ENCODE measurements at regions not wholly inside any gene's neighbourhood (a gene's known extent, or its start where the extent isn't known, plus 50 kb on each side); places are given as distances from the start of the nearest gene placed in this dataset.

DNA sequence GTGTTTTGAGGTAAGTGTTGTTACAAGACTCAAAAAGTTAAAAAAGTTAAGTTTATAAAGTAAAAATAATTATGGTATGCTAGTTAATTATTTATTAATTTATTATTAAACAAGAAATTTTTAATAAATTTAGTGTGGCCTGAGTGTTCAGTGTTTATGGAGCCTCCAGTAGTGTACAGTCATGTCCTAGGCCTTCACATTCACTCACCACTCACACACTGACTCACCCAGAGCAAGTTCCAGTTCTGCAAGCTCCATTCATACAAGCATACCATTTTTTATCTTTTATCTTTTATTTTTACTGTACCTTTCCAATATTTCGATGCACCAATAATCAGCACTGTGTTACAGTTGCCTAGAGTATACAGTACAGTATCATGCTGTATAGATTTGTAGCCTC, 381.2 kb upstream of the MGMT start:
- DNase-seq, result no peak
- Mint-ChIP-seq H3K27ac (ENCODE audit: unreplicated experiment) (no peak overlapping the region), H3K36me3 (ENCODE audit: unreplicated experiment) (peaks cover 3% of the 10 kb centered on the region), H3K27me3 (ENCODE audit: unreplicated experiment) (no peaks in the 10 kb centered on the region), H3K9me3 (ENCODE audit: unreplicated experiment) (no peaks in the 10 kb centered on the region), H3K4me1 (ENCODE audit: low read depth, unreplicated experiment) (no peaks in the 10 kb centered on the region), H3K4me3 (ENCODE audit: unreplicated experiment) (no peak overlapping the region)
- TF ChIP-seq, protein P1, sequence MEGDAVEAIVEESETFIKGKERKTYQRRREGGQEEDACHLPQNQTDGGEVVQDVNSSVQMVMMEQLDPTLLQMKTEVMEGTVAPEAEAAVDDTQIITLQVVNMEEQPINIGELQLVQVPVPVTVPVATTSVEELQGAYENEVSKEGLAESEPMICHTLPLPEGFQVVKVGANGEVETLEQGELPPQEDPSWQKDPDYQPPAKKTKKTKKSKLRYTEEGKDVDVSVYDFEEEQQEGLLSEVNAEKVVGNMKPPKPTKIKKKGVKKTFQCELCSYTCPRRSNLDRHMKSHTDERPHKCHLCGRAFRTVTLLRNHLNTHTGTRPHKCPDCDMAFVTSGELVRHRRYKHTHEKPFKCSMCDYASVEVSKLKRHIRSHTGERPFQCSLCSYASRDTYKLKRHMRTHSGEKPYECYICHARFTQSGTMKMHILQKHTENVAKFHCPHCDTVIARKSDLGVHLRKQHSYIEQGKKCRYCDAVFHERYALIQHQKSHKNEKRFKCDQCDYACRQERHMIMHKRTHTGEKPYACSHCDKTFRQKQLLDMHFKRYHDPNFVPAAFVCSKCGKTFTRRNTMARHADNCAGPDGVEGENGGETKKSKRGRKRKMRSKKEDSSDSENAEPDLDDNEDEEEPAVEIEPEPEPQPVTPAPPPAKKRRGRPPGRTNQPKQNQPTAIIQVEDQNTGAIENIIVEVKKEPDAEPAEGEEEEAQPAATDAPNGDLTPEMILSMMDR (IDR thresholded peaks at IDR 0.05; ENCODE audit: partially characterized antibody, unreplicated experiment), result no peak

DNA sequence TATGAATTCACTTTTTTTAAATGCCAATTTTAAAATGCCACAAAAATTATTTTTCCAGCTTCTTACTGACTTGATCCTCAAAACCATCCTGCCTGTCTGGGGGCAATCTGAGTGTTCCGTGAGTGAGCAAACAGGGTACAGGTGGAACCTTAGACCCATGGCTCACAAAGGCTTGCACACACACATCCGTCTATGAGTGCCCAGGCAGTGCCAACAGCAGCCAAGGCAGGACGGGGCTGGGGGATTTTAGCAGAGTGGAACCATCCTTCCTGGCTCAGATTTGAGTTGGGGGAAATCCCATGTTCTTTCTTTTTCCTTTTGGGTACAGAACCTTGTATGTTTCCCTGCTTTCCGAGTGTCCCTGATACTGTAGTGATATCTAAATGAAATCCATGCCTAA, 377.7 kb upstream of the MGMT start:
- no peak overlapping the region for H3K27ac Mint-ChIP-seq (ENCODE audit: unreplicated experiment)
- DNase-seq, result no peak
- no peak overlapping the region for H3K4me3 Mint-ChIP-seq (ENCODE audit: unreplicated experiment)
- TF ChIP-seq, protein P1 (IDR thresholded peaks at IDR 0.05; ENCODE audit: partially characterized antibody, unreplicated experiment), result no peak
- no peaks in the 10 kb centered on the region for H3K27me3 Mint-ChIP-seq (ENCODE audit: unreplicated experiment)
- H3K36me3 Mint-ChIP-seq (ENCODE audit: unreplicated experiment), result no peaks in the 10 kb centered on the region
- peaks cover 2% of the 10 kb centered on the region for H3K9me3 Mint-ChIP-seq (ENCODE audit: unreplicated experiment)
- no peaks in the 10 kb centered on the region for H3K4me1 Mint-ChIP-seq (ENCODE audit: low read depth, unreplicated experiment)

- H3K4me3 Mint-ChIP-seq (ENCODE audit: unreplicated experiment), result no peak overlapping the region
- no peaks in the 10 kb centered on the region for H3K36me3 Mint-ChIP-seq (ENCODE audit: unreplicated experiment)
- TF ChIP-seq, protein P1 (IDR thresholded peaks at IDR 0.05; ENCODE audit: partially characterized antibody, unreplicated experiment), result no peak
- peaks cover 2% of the 10 kb centered on the region for H3K9me3 Mint-ChIP-seq (ENCODE audit: unreplicated experiment)
- DNase-seq, result no peak
- no peak overlapping the region for H3K27ac Mint-ChIP-seq (ENCODE audit: unreplicated experiment)
- no peaks in the 10 kb centered on the region for H3K4me1 Mint-ChIP-seq (ENCODE audit: low read depth, unreplicated experiment)
- H3K27me3 Mint-ChIP-seq (ENCODE audit: unreplicated experiment), result no peaks in the 10 kb centered on the region
Observed at GRCh38 chr10:129090165-129090564, 376.9 kb upstream of the MGMT start.

GRCh38 chr10:129090618-129091366, 376.2 kb upstream of the MGMT start:
- TF ChIP-seq, protein P1 (IDR thresholded peaks at IDR 0.05; ENCODE audit: partially characterized antibody, unreplicated experiment), result no peak
- Mint-ChIP-seq H3K27me3 (ENCODE audit: unreplicated experiment) (no peaks in the 10 kb centered on the region), H3K9me3 (ENCODE audit: unreplicated experiment) (peaks cover 2% of the 10 kb centered on the region), H3K4me3 (ENCODE audit: unreplicated experiment) (no peak overlapping the region), H3K27ac (ENCODE audit: unreplicated experiment) (no peak overlapping the region), H3K36me3 (ENCODE audit: unreplicated experiment) (no peaks in the 10 kb centered on the region), H3K4me1 (ENCODE audit: low read depth, unreplicated experiment) (no peaks in the 10 kb centered on the region)
- no peak for DNase-seq

DNA sequence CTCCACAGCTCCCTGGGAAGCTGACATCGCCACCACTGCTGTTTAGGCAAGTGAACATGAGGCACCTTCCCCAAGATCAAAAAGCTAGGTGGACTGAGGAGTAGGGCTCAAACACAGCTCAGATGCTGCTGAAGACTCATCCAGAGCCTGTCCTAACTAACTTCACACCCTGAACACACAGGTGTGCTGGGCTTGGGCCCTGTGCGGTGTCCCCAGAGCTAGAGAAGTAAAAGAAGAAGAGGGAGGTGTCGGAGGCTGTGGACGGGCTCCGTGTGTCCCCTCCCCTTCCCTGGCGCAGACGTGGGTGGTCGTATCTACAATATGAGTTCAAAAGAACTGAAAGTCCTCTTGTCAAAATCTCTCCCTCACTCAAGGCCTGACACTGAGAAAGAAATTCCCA, 373.4 kb upstream of the MGMT start:
- H3K4me3 Mint-ChIP-seq (ENCODE audit: unreplicated experiment), result no peak overlapping the region
- H3K27me3 Mint-ChIP-seq (ENCODE audit: unreplicated experiment), result no peaks in the 10 kb centered on the region
- DNase-seq, result no peak
- H3K9me3 Mint-ChIP-seq (ENCODE audit: unreplicated experiment), result peaks cover 2% of the 10 kb centered on the region
- H3K27ac Mint-ChIP-seq (ENCODE audit: unreplicated experiment), result no peak overlapping the region
- no peaks in the 10 kb centered on the region for H3K36me3 Mint-ChIP-seq (ENCODE audit: unreplicated experiment)
- no peaks in the 10 kb centered on the region for H3K4me1 Mint-ChIP-seq (ENCODE audit: low read depth, unreplicated experiment)
- TF ChIP-seq, protein P1 (IDR thresholded peaks at IDR 0.05; ENCODE audit: partially characterized antibody, unreplicated experiment), result no peak
